IMR-90 (cell line): ENCODE measurements at regions not wholly inside any gene's neighbourhood (a gene's known extent, or its start where the extent isn't known, plus 50 kb on each side); places are given as distances from the start of the nearest gene placed in this dataset.

Experiments used
- ATAC-seq: fragments of 200-7000 bp; cut with Tn5 transposase; 2 replicates; pipeline ENCODE4 v1.9.1; 2020; ENCODE audit warnings: low read depth, mild to moderate bottlenecking, moderate library complexity
- BruUV-seq: library from RNA; stranded (reverse); fragments of 400-500 nt; replicated peaks from 2 replicates; lab custom pipeline; 2021; lab: Mats Ljungman, UMichigan
- CTCF ChIA-PET: fragments of 300-600 bp; formaldehyde crosslinking; extraction: SDS; loops from one replicate; lab custom pipeline; 2021; ENCODE audit warnings: antibody characterized with exemption; lab: Yijun Ruan, JAX
- POLR2A ChIA-PET: fragments of 300-600 bp; sonication (Branson Sonifier 250); formaldehyde crosslinking; loops from one replicate; lab custom pipeline; 2022; ENCODE audit warnings: antibody characterized with exemption; ENCODE audit not compliant: unreplicated experiment; lab: Charles Lee
- DNase-seq: peaks from one replicate; pipeline ENCODE4 v3.0.0; 2013
- H2AFZ ChIP-seq: replicated peaks from 2 replicates; pipeline ENCODE3; 2013; ENCODE audit warnings: low read length, mild to moderate bottlenecking; ENCODE audit not compliant: poor library complexity
- H2AK5ac ChIP-seq: 2 replicates; pipeline ENCODE4 v1.6.1; 2013; ENCODE audit warnings: low read depth, low read length, inconsistent platforms
- H2AK9ac ChIP-seq: replicated peaks from 2 replicates; pipeline ENCODE3; 2013; ENCODE audit warnings: mild to moderate bottlenecking, low read depth, low read length, moderate library complexity; ENCODE audit not compliant: poor library complexity
- H2BK120ac ChIP-seq: 2 replicates; pipeline ENCODE4 v1.6.1; 2013; ENCODE audit warnings: low read depth, low read length, inconsistent platforms
- H2BK15ac ChIP-seq: 3 replicates; pipeline ENCODE4 v1.6.1; 2013; ENCODE audit warnings: low read depth, low read length, inconsistent platforms
- H2BK20ac ChIP-seq: 2 replicates; pipeline ENCODE4 v1.6.1; 2013; ENCODE audit warnings: low read depth, mild to moderate bottlenecking, inconsistent platforms, low read length, moderate library complexity
- H2BK5ac ChIP-seq: 2 replicates; pipeline ENCODE4 v1.6.1; 2013; ENCODE audit warnings: mild to moderate bottlenecking, low read depth, low read length, inconsistent platforms; ENCODE audit not compliant: poor library complexity, severe bottlenecking
- H3K14ac ChIP-seq: replicated peaks from 2 replicates; pipeline ENCODE4 v1.6.1; 2013; ENCODE audit warnings: low read depth, low read length, inconsistent platforms
- H3K18ac ChIP-seq: 2 replicates; pipeline ENCODE4 v1.6.1; 2013; ENCODE audit warnings: low read depth, low read length, control low read depth
- H3K23ac ChIP-seq: 2 replicates; pipeline ENCODE4 v1.6.1; 2013; ENCODE audit warnings: low read depth, low read length, inconsistent platforms
- H3K27ac ChIP-seq: 2 replicates; pipeline ENCODE4 v1.5.1; 2013; ENCODE audit warnings: mild to moderate bottlenecking, control low read depth, low read length; ENCODE audit not compliant: insufficient read depth
- H3K27me3 ChIP-seq: 2 replicates; pipeline ENCODE4 v1.6.1; 2013; ENCODE audit warnings: low read length; ENCODE audit not compliant: control insufficient read depth, insufficient read depth
- H3K36me3 ChIP-seq: 2 replicates; pipeline ENCODE4 v1.6.1; 2013; ENCODE audit warnings: low read length, mixed read lengths; ENCODE audit not compliant: control insufficient read depth, insufficient read depth
- H3K4ac ChIP-seq: 2 replicates; pipeline ENCODE4 v1.6.1; 2013; ENCODE audit warnings: low read depth, low read length, inconsistent platforms
- H3K4me1 ChIP-seq: 2 replicates; pipeline ENCODE4 v1.6.1; 2013; ENCODE audit warnings: low read length, mixed read lengths; ENCODE audit not compliant: control insufficient read depth, insufficient read depth
- H3K4me2 ChIP-seq: 2 replicates; pipeline ENCODE4 v1.6.1; 2013; ENCODE audit warnings: low read depth, mild to moderate bottlenecking, control low read depth, low read length, moderate library complexity
- H3K4me3 ChIP-seq: 2 replicates; pipeline ENCODE4 v1.5.1; 2013; ENCODE audit warnings: low read depth, mild to moderate bottlenecking, control low read depth, low read length, moderate library complexity; ENCODE audit not compliant: insufficient read depth
- H3K56ac ChIP-seq: 2 replicates; pipeline ENCODE4 v1.6.1; 2013; ENCODE audit warnings: low read length, inconsistent platforms; ENCODE audit not compliant: insufficient read depth; ENCODE audit errors: extremely low read depth
- H3K79me1 ChIP-seq, 2 experiments: 2 replicates each; pipeline ENCODE4 v1.6.1; 2013; ENCODE audit warnings: low read length in 2 of 2, inconsistent platforms in 1 of 2, low read depth in 1 of 2
- H3K9ac ChIP-seq: 2 replicates; pipeline ENCODE4 v1.6.1; 2013; ENCODE audit warnings: low read depth, low read length, control low read depth
- H3K9me1 ChIP-seq: 2 replicates; pipeline ENCODE4 v1.6.1; 2013; ENCODE audit warnings: low read length, inconsistent platforms; ENCODE audit not compliant: insufficient read depth
- H3K9me3 ChIP-seq: 2 replicates; pipeline ENCODE4 v1.6.1; 2013; ENCODE audit warnings: low read length; ENCODE audit not compliant: control insufficient read depth, insufficient read depth
- H4K20me1 ChIP-seq: 2 replicates; pipeline ENCODE4 v1.6.1; 2013; ENCODE audit warnings: low read length, inconsistent platforms; ENCODE audit not compliant: insufficient read depth
- H4K5ac ChIP-seq: 2 replicates; pipeline ENCODE4 v1.6.1; 2013; ENCODE audit warnings: mild to moderate bottlenecking, low read depth, low read length, control low read depth
- H4K8ac ChIP-seq, 2 experiments: 2 replicates each; pipeline ENCODE4 v1.6.1; 2013; ENCODE audit warnings: low read depth in 2 of 2, low read length in 2 of 2, control low read depth in 1 of 2, inconsistent platforms in 1 of 2
- H4K91ac ChIP-seq: 2 replicates; pipeline ENCODE4 v1.6.1; 2013; ENCODE audit warnings: low read depth, low read length, inconsistent platforms; ENCODE audit not compliant: insufficient read depth
- BHLHE40 ChIP-seq: fragments of 150-350 bp; IDR thresholded peaks from 2 replicates; pipeline ENCODE4 v1.6.1; 2016; ENCODE audit warnings: mild to moderate bottlenecking, low read depth, low read length
- CEBPB ChIP-seq: IDR thresholded peaks from 2 replicates; pipeline ENCODE4 v1.6.1; 2012; ENCODE audit warnings: low read depth, low read length, improper control_type of control experiment
- CHD1 ChIP-seq: IDR thresholded peaks from 2 replicates; pipeline ENCODE4 v1.6.1; 2012; ENCODE audit warnings: low read depth, low read length, improper control_type of control experiment
- FOS ChIP-seq: fragments of 150-350 bp; IDR thresholded peaks from 2 replicates; pipeline ENCODE4 v1.6.1; 2016; ENCODE audit warnings: low read depth, low read length
- MAFK ChIP-seq: IDR thresholded peaks from 2 replicates; pipeline ENCODE4 v1.6.1; 2012; ENCODE audit warnings: low read depth, low read length, improper control_type of control experiment
- MAZ ChIP-seq: IDR thresholded peaks from 2 replicates; pipeline ENCODE4 v1.6.1; 2012; ENCODE audit warnings: low read depth, mild to moderate bottlenecking, low read length, improper control_type of control experiment, moderate library complexity, borderline replicate concordance
- MXI1 ChIP-seq: IDR thresholded peaks from 2 replicates; pipeline ENCODE4 v1.6.1; 2012; ENCODE audit warnings: low read depth, mild to moderate bottlenecking, low read length, moderate library complexity, borderline replicate concordance
- NFE2L2 ChIP-seq: fragments of 150-350 bp; IDR thresholded peaks from 2 replicates; pipeline ENCODE4 v1.6.1; 2016; ENCODE audit warnings: low read depth, mild to moderate bottlenecking, low read length
- POLR2A ChIP-seq: IDR thresholded peaks from 2 replicates; pipeline ENCODE4 v1.6.1; 2012; ENCODE audit warnings: mild to moderate bottlenecking, low read depth, low read length
- RAD21 ChIP-seq: IDR thresholded peaks from 2 replicates; pipeline ENCODE4 v1.6.1; 2012; ENCODE audit warnings: low read length, improper control_type of control experiment
- RCOR1 ChIP-seq: IDR thresholded peaks from 2 replicates; pipeline ENCODE4 v1.6.1; 2012; ENCODE audit warnings: mild to moderate bottlenecking, low read length, improper control_type of control experiment; ENCODE audit not compliant: insufficient replicate concordance
- RFX5 ChIP-seq: IDR thresholded peaks from 2 replicates; pipeline ENCODE4 v1.8.0; 2012; ENCODE audit warnings: low read depth, mild to moderate bottlenecking, low read length, moderate library complexity
- SMC3 ChIP-seq: fragments of 150-350 bp; IDR thresholded peaks from 2 replicates; pipeline ENCODE4 v1.6.1; 2016; ENCODE audit warnings: low read depth, mild to moderate bottlenecking, antibody characterized with exemption, low read length, moderate library complexity
- WGBS, 2 experiments: methylation state at CpG; one replicate each; pipeline versions ENCODE4 v1.1.5 to v1.1.7; 2013; ENCODE audit warnings: missing lambda C conversion rate in 2 of 2; ENCODE audit not compliant: insufficient read length in 1 of 2; ENCODE audit errors: extremely low coverage in 2 of 2; 5-methylcytosine and 5-hydroxymethylcytosine counted together
- dilution Hi-C: fragments of 300-500 bp; cut with HindIII; formaldehyde crosslinking; loops from one replicate; pipeline ENCODE4 v1.14.3; 2018; ENCODE audit warnings: low sequenced_read_pairs; ENCODE audit not compliant: unreplicated experiment
- in situ Hi-C: fragments of 300-500 bp; cut with MboI; formaldehyde crosslinking; loops from 3 replicates; pipeline ENCODE4 v1.14.3; 2019; ENCODE audit warnings: low sequenced_read_pairs, inconsistent platforms, mixed read lengths
- intact Hi-C: fragments of 100-400 bp; cut with micrococcal nuclease; formaldehyde crosslinking; loops from 2 replicates; pipeline ENCODE4 v1.10.0; 2022
- TF ChIP-seq, protein P1 (sequence below): conservative IDR thresholded peaks from 2 replicates; pipeline ENCODE4 v1.5.1; 2012; ENCODE audit warnings: mild to moderate bottlenecking, low read depth, low read length, improper control_type of control experiment
- TF ChIP-seq, protein P2 (sequence below): fragments of 150-350 bp; IDR thresholded peaks from 2 replicates; pipeline ENCODE4 v1.6.1; 2016; ENCODE audit warnings: low read depth, mild to moderate bottlenecking, low read length, moderate library complexity, borderline replicate concordance
- TF ChIP-seq, protein P3 (sequence below): fragments of 150-350 bp; IDR thresholded peaks from 2 replicates; pipeline ENCODE4 v1.6.1; 2017; ENCODE audit warnings: mild to moderate bottlenecking, antibody characterized with exemption, low read length, low read depth

DNA sequence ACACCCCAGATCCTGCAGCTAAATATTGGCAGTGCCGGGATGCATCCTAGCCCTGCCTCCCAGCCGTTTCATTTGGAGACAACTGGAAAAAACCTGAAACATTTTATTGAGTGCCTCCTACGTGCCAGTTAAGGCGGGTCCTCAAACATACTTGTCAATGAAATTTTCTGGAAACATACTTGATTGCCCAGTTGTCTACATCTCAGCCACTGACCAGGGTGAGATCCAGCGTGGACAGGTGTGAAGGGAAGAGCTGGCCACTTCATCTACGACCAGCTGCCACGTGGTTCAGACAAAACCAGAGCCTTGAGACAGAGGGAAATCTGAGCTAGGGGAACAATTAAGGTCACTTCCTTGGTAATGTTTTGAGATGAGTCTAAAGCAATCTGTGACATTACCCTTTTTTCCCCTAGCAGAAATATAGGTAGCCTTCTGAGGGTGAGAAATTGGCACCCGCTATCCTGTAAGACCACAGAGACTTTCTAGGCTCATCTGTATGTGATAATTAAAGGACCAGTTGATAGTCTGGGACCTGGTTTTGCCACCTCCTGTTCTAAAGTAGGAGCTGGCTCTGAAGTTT lies 116.3 kb upstream of the MTHFD1L start:
- H3K23ac ChIP-seq = no peak overlapping the region
- no peaks in the 10 kb centered on the region for H3K9me1 ChIP-seq
- no peak overlapping the region for H3K56ac ChIP-seq
- no peak overlapping the region for H2BK5ac ChIP-seq
- H2BK15ac ChIP-seq = no peak overlapping the region
- no peak overlapping the region for H3K14ac ChIP-seq
- ATAC-seq (no peak), DNase-seq (no peak)
- intact Hi-C loops = no loop called here
- in situ Hi-C loops = no loop called here
- H3K27ac ChIP-seq = no peak overlapping the region
- H2BK20ac ChIP-seq = no peak overlapping the region
- H3K18ac ChIP-seq = no peak overlapping the region
- no CpG with 5 or more reads among the region's 8 CpGs for WGBS, 2 experiments
- H3K79me1 ChIP-seq = no peaks in the 10 kb centered on the region
- H3K4me2 ChIP-seq = no peak overlapping the region
- H3K27me3 ChIP-seq = peaks cover 2% of the 10 kb centered on the region; the same call in 1 of the 2 replicates
- no peak overlapping the region for H2BK120ac ChIP-seq
- H4K20me1 ChIP-seq = no peaks in the 10 kb centered on the region
- H4K8ac ChIP-seq = no peak overlapping the region
- CTCF ChIA-PET = no interaction called here
- no peak overlapping the region for H2AK9ac ChIP-seq
- H3K9me3 ChIP-seq = no peaks in the 10 kb centered on the region
- TF ChIP-seq, protein P1, sequence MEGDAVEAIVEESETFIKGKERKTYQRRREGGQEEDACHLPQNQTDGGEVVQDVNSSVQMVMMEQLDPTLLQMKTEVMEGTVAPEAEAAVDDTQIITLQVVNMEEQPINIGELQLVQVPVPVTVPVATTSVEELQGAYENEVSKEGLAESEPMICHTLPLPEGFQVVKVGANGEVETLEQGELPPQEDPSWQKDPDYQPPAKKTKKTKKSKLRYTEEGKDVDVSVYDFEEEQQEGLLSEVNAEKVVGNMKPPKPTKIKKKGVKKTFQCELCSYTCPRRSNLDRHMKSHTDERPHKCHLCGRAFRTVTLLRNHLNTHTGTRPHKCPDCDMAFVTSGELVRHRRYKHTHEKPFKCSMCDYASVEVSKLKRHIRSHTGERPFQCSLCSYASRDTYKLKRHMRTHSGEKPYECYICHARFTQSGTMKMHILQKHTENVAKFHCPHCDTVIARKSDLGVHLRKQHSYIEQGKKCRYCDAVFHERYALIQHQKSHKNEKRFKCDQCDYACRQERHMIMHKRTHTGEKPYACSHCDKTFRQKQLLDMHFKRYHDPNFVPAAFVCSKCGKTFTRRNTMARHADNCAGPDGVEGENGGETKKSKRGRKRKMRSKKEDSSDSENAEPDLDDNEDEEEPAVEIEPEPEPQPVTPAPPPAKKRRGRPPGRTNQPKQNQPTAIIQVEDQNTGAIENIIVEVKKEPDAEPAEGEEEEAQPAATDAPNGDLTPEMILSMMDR = no peak
- TF ChIP-seq MAFK (no peak), SMC3 (no peak), CHD1 (no peak), CEBPB (no peak), BHLHE40 (no peak), RAD21 (no peak), MAZ (no peak), RCOR1 (no peak), MXI1 (no peak), NFE2L2 (no peak), RFX5 (no peak), FOS (no peak), POLR2A (no peak)
- TF ChIP-seq, protein P2, sequence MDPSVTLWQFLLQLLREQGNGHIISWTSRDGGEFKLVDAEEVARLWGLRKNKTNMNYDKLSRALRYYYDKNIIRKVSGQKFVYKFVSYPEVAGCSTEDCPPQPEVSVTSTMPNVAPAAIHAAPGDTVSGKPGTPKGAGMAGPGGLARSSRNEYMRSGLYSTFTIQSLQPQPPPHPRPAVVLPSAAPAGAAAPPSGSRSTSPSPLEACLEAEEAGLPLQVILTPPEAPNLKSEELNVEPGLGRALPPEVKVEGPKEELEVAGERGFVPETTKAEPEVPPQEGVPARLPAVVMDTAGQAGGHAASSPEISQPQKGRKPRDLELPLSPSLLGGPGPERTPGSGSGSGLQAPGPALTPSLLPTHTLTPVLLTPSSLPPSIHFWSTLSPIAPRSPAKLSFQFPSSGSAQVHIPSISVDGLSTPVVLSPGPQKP = no peak
- TF ChIP-seq, protein P3, sequence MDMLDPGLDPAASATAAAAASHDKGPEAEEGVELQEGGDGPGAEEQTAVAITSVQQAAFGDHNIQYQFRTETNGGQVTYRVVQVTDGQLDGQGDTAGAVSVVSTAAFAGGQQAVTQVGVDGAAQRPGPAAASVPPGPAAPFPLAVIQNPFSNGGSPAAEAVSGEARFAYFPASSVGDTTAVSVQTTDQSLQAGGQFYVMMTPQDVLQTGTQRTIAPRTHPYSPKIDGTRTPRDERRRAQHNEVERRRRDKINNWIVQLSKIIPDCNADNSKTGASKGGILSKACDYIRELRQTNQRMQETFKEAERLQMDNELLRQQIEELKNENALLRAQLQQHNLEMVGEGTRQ = no peak
- no peak overlapping the region for H3K9ac ChIP-seq
- no peak overlapping the region for H3K4me3 ChIP-seq
- POLR2A ChIA-PET = no interaction called here
- no peak overlapping the region for H3K4ac ChIP-seq
- H3K4me1 ChIP-seq = no peaks in the 10 kb centered on the region
- no peak overlapping the region for H4K5ac ChIP-seq
- H2AFZ ChIP-seq = no peak overlapping the region
- no peaks in the 10 kb centered on the region for H3K36me3 ChIP-seq
- no TSS peak for BruUV-seq
- no peak overlapping the region for H2AK5ac ChIP-seq
- H4K91ac ChIP-seq = no peak overlapping the region
- dilution Hi-C loops = no loop called here
